Heart left ventricle (tissue), 16 donors: ENCODE measurements at regions not wholly inside any gene's neighbourhood (a gene's known extent, or its start where the extent isn't known, plus 50 kb on each side); places are given as distances from the start of the nearest gene placed in this dataset.

Experiments used
- ATAC-seq, 4 donors: fragments of 200-7000 bp; cut with Tn5 transposase; one replicate each; pipeline ENCODE4 v1.9.1; 2020 to 2022; ENCODE audit warnings: moderate library complexity in 4 of 4, mild to moderate bottlenecking in 3 of 4, moderate number of reproducible peaks in 1 of 4
- DNase-seq, 5 donors: peaks; one replicate each; pipeline ENCODE4 v3.0.0-alpha.2; 2020
- H3K27ac ChIP-seq, 12 donors: fragments of 200-600 bp; sonication (generic) in 4 of 12; one replicate each; pipeline versions ENCODE4 v1.5.0 to v1.8.0; 2016 to 2022; ENCODE audit warnings: mild to moderate bottlenecking in 2 of 12
- H3K27me3 ChIP-seq, 9 donors: fragments of 200-600 bp; sonication (generic) in 2 of 9; one replicate each; pipeline versions ENCODE4 v1.5.1 to v1.8.0; 2016 to 2022; ENCODE audit warnings: mild to moderate bottlenecking in 3 of 9
- H3K36me3 ChIP-seq, 9 donors: fragments of 200-600 bp; sonication (generic) in 2 of 9; one replicate each; pipeline versions ENCODE4 v1.5.0 to v1.8.0; 2018 to 2022; ENCODE audit warnings: mild to moderate bottlenecking in 2 of 9
- H3K4me1 ChIP-seq, 12 donors: fragments of 200-600 bp; sonication (generic) in 4 of 12; one replicate each; pipeline versions ENCODE4 v1.5.0 to v1.8.0; 2016 to 2022; ENCODE audit warnings: mild to moderate bottlenecking in 3 of 12
- H3K4me3 ChIP-seq, 12 donors: fragments of 200-600 bp; sonication (generic) in 4 of 12; one replicate each; pipeline versions ENCODE4 v1.5.0 to v1.8.0; 2017 to 2022; ENCODE audit warnings: mild to moderate bottlenecking in 9 of 12, moderate library complexity in 4 of 12
- H3K9me3 ChIP-seq, 12 donors: fragments of 200-600 bp; sonication (generic) in 4 of 12; one replicate each; pipeline versions ENCODE4 v1.5.0 to v1.8.0; 2016 to 2022; ENCODE audit warnings: mild to moderate bottlenecking in 1 of 12
- CTCF ChIP-seq, 12 donors: fragments of 200-600 bp; sonication (generic) in 4 of 12; IDR thresholded peaks; one replicate each; pipeline versions ENCODE4 v1.5.0 to v1.8.0; 2018 to 2022; ENCODE audit warnings: antibody characterized with exemption in 12 of 12, mild to moderate bottlenecking in 5 of 12
- POLR2A ChIP-seq, 2 donors: fragments of 450-650 bp; IDR thresholded peaks; one replicate each; pipeline ENCODE4 v1.6.1; 2017; ENCODE audit warnings: antibody characterized with exemption in 2 of 2, mild to moderate bottlenecking in 2 of 2, moderate library complexity in 2 of 2
- WGBS, 4 donors: extraction: QIAGEN DNeasy Blood & Tissue Kit in 2 of 4; methylation state at CpG; one replicate each; pipeline versions ENCODE4 v1.1.5 to v1.1.7; 2013 to 2018; 5-methylcytosine and 5-hydroxymethylcytosine counted together
- intact Hi-C, 10 donors: fragments of 100-400 bp; cut with DNase I; formaldehyde crosslinking; loops; one replicate each; pipeline versions ENCODE4 v1.11.1 to v1.14.2; 2022
- donor health status: ischemic (EF 13 %, LVEDD 7.1; RV severe dilation, severe dysfunction).
- donor health status: healthy with polysubstance abuse.
- donor health status: DM: no; HTN: yes; CAD: no.
- donor health status: DM: no; HTN: no; CAD: no.
- donor health status: ischemic (EF 25% LVEDD 6.9; RV normal size, moderate dysfunction).
- donor health status: ischemic (EF 25% LVEDD 5.7; RV mildly dilated, moderate dysfunction).
- donor health status: healthy.
- donor health status: DM: yes; HTN: yes; CAD: no.
- donor health status: ischemic (EF 35%, LVEDD 5.7; RV mildly dilated, moderate dysfunction).
- donor health status: nonischemic (EF 11% LVEDD 7.7; RV severe dilation, severe dysfunction).
- donor health status: DM: yes; HTN: yes; CAD: no.
- donor health status: PGD.
- donor health status: ischemic (EF 29% LVEDD 5.4; RV normal size, mild dysfunction).
- donor health status: nonischemic (EF 23%, LVEDD 6.1; RV moderate dilation, normal function).

- ATAC-seq (no peak), DNase-seq (no peak)
- intact Hi-C loops, result no loop called here
- H3K27me3 ChIP-seq, result peaks cover 0 to 67% (median 11%) of the 10 kb centered on the region in 9 donors
- TF ChIP-seq POLR2A (IDR thresholded peaks at IDR 0.05) (no peak), CTCF (IDR thresholded peaks at IDR 0.05) (no peak)
- H3K4me1 ChIP-seq, result no peaks in the 10 kb centered on the region
- no peaks in the 10 kb centered on the region for H3K9me3 ChIP-seq
- H3K27ac ChIP-seq, result no peak overlapping the region
- no peaks in the 10 kb centered on the region for H3K36me3 ChIP-seq
- no peak overlapping the region for H3K4me3 ChIP-seq
- WGBS, 4 donors, result 79 to 83% (median 82%) methylated on average over 1 of the region's 1 CpG
Observed at GRCh38 chr6:40336296-40336695, 250.9 kb downstream of the LRFN2 start.

GRCh38 chr6:40334496-40335270 lies 252.5 kb downstream of the LRFN2 start:
- no peak for TF ChIP-seq CTCF (IDR thresholded peaks at IDR 0.05)
- no peak for TF ChIP-seq POLR2A (IDR thresholded peaks at IDR 0.05)
- no peaks in the 10 kb centered on the region for H3K36me3 ChIP-seq
- peaks cover 0 to 71% (median 11%) of the 10 kb centered on the region in 9 donors for H3K27me3 ChIP-seq
- intact Hi-C loops, result no loop called here
- no peak for ATAC-seq
- H3K4me3 ChIP-seq, result no peak overlapping the region
- H3K27ac ChIP-seq, result no peak overlapping the region
- no peaks in the 10 kb centered on the region for H3K4me1 ChIP-seq
- no peak for DNase-seq
- no peaks in the 10 kb centered on the region for H3K9me3 ChIP-seq
- 34 to 45% (median 42%) methylated on average over 5 of the region's 5 CpGs for WGBS, 4 donors

- Histone ChIP-seq H3K4me1 (peaks cover 0 to 7% (median 3%) of the 10 kb centered on the region in 12 donors), H3K36me3 (no peaks in the 10 kb centered on the region), H3K9me3 (no peaks in the 10 kb centered on the region), H3K4me3 (no peak overlapping the region), H3K27me3 (peaks cover 0 to 71% (median 12%) of the 10 kb centered on the region in 9 donors), H3K27ac (no peak overlapping the region)
- 71 to 75% (median 71%) methylated on average over 3 of the region's 3 CpGs for WGBS, 4 donors
- intact Hi-C loops, result no loop called here
- DNase-seq (no peak), ATAC-seq (no peak)
- no peak for TF ChIP-seq CTCF (IDR thresholded peaks at IDR 0.05)
- no peak for TF ChIP-seq POLR2A (IDR thresholded peaks at IDR 0.05)
Observed at GRCh38 chr6:40331545-40331944, 255.6 kb downstream of the LRFN2 start.

- ATAC-seq (no peak), DNase-seq (no peak)
- H3K4me1 ChIP-seq, result peaks cover 0 to 14% (median 4%) of the 10 kb centered on the region in 12 donors
- TF ChIP-seq POLR2A (IDR thresholded peaks at IDR 0.05), result no peak
- TF ChIP-seq CTCF (IDR thresholded peaks at IDR 0.05), result no peak
- no peak overlapping the region for H3K27ac ChIP-seq
- H3K36me3 ChIP-seq, result no peaks in the 10 kb centered on the region
- intact Hi-C loops, result no loop called here
- WGBS, 4 donors, result 16 to 24% (median 20%) methylated on average over 4 of the region's 4 CpGs
- H3K27me3 ChIP-seq, result peaks cover 0 to 60% (median 9%) of the 10 kb centered on the region in 9 donors
- H3K4me3 ChIP-seq, result no peak overlapping the region
- no peaks in the 10 kb centered on the region for H3K9me3 ChIP-seq
Observed at GRCh38 chr6:40330301-40330721, 256.9 kb downstream of the LRFN2 start.
